ENCODE measurements at regions not wholly inside any gene's neighbourhood (a gene's known extent, or its start where the extent isn't known, plus 50 kb on each side); places are given as distances from the start of the nearest gene placed in this dataset.

DNA sequence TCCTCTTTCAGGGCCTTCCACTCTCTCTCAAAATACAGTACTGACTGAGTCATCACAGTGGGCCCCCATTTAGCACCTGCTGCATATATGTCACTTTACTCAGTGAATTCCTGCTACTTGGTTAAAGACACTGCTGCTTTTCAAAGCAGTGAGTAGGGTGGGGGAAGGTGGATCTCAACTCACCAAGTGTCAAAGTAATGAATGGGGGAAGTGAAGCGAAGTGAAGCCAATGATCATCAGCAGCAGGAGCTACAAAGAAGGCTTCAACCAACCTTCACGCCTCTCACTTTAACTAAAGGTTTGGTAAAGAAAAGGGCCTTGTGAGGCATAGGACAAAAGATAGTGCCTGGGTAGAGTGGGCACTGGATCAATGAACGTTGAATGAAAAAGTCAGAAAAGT, 424.1 kb downstream of the SMARCA1 start:
- Histone ChIP-seq H3K27ac (ENCODE audit: insufficient read length, low read depth, low read length) (no peak overlapping the region), H3K9ac (ENCODE audit: extremely low read depth, insufficient read length, low read length) (no peak overlapping the region), H3K9me3 (ENCODE audit: control insufficient read depth, low read depth, low read length) (no peaks in the 10 kb centered on the region), H2BK5ac (ENCODE audit: insufficient read length, low read length) (no peak overlapping the region), H3K18ac (ENCODE audit: insufficient read length, low read depth, low read length) (no peak overlapping the region), H2BK12ac (ENCODE audit: insufficient read length, low read depth, low read length) (no peak overlapping the region), H2BK15ac (ENCODE audit: low read depth, low read length) (no peak overlapping the region), H4K8ac (replicated peaks; ENCODE audit: insufficient read length, low read depth, low read length) (no peak overlapping the region), H3K79me1 (ENCODE audit: insufficient read depth, low read depth, low read length, poor library complexity, severe bottlenecking) (no peaks in the 10 kb centered on the region), H3K4me1 (ENCODE audit: insufficient read depth, low read length) (peaks cover 13% of the 10 kb centered on the region; the same call in 1 of the 2 replicates), H3K27me3 (ENCODE audit: insufficient read depth, low read length) (no peaks in the 10 kb centered on the region), H3K23me2 (ENCODE audit: insufficient read length, low read depth, low read length, poor library complexity, severe bottlenecking) (no peaks in the 10 kb centered on the region), H4K5ac (ENCODE audit: insufficient read length, low read depth, low read length) (no peak overlapping the region), H2BK20ac (ENCODE audit: low read depth, low read length, poor library complexity, severe bottlenecking) (no peak overlapping the region), H2AFZ (ENCODE audit: low read length) (no peak overlapping the region), H3K23ac (ENCODE audit: insufficient read length, low read depth, low read length) (no peak overlapping the region), H3K56ac (ENCODE audit: insufficient read length, low read depth, low read length) (no peak overlapping the region), H4K91ac (ENCODE audit: insufficient read length, low read depth, low read length) (no peak overlapping the region), H2BK120ac (ENCODE audit: low read depth, low read length, poor library complexity, severe bottlenecking) (no peak overlapping the region), H4K20me1 (ENCODE audit: control insufficient read depth, insufficient read depth, insufficient read length) (no peaks in the 10 kb centered on the region), H3K79me2 (ENCODE audit: insufficient read depth, low read length) (peaks cover 3% of the 10 kb centered on the region; the same call in 1 of the 2 replicates), H2AK5ac (ENCODE audit: insufficient read length, low read length) (no peak overlapping the region), H3K4ac (ENCODE audit: low read depth, low read length) (no peak overlapping the region), H3K4me2 (ENCODE audit: insufficient read depth, insufficient read length, low read length) (no peak overlapping the region), H3K14ac (ENCODE audit: insufficient read depth, low read length) (no peak overlapping the region), H3T11ph (ENCODE audit: low read length) (no peak overlapping the region)
- no CpG with 5 or more reads among the region's 3 CpGs for WGBS (ENCODE audit: extremely low coverage, insufficient read length, low lambda C conversion rate)
- TF ChIP-seq, protein P1, sequence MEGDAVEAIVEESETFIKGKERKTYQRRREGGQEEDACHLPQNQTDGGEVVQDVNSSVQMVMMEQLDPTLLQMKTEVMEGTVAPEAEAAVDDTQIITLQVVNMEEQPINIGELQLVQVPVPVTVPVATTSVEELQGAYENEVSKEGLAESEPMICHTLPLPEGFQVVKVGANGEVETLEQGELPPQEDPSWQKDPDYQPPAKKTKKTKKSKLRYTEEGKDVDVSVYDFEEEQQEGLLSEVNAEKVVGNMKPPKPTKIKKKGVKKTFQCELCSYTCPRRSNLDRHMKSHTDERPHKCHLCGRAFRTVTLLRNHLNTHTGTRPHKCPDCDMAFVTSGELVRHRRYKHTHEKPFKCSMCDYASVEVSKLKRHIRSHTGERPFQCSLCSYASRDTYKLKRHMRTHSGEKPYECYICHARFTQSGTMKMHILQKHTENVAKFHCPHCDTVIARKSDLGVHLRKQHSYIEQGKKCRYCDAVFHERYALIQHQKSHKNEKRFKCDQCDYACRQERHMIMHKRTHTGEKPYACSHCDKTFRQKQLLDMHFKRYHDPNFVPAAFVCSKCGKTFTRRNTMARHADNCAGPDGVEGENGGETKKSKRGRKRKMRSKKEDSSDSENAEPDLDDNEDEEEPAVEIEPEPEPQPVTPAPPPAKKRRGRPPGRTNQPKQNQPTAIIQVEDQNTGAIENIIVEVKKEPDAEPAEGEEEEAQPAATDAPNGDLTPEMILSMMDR (conservative IDR thresholded peaks at IDR 0.05) = no peak
- Mint-ChIP-seq H3K27me3 (ENCODE audit: low read depth) (no peaks in the 10 kb centered on the region), H3K36me3 (ENCODE audit: insufficient read depth in 1 of 3, low read depth in 3 of 3) (peaks cover 0 to 27% (median 19%) of the 10 kb centered on the region in 3 experiments; a peak in 5 of 7 replicates), H3K27ac (no peak overlapping the region; a peak in 1 of 7 replicates), H3K9me3 (no peaks in the 10 kb centered on the region), H3K4me1 (peaks cover 28 to 39% of the 10 kb centered on the region in 2 experiments), H3K4me3 (no peak overlapping the region)
- no peak for DNase-seq

All from H9 (cell line).